Esophagus muscularis mucosa (tissue), 4 donors: ENCODE measurements at regions not wholly inside any gene's neighbourhood (a gene's known extent, or its start where the extent isn't known, plus 50 kb on each side); places are given as distances from the start of the nearest gene placed in this dataset.

Source experiments
- CTCF ChIP-seq, 3 experiments: fragments of 200-600 bp in 2 of 3; fragments of 450-650 bp in 1 of 3; sonication (generic) in 2 of 3; IDR thresholded peaks; one replicate each; pipeline ENCODE4 v1.5.1; 2017 to 2019; ENCODE audit warnings: antibody characterized with exemption in 3 of 3, mild to moderate bottlenecking in 2 of 3, moderate library complexity in 1 of 3
- EP300 ChIP-seq: sonication (generic); formaldehyde crosslinking; IDR thresholded peaks from one replicate; pipeline ENCODE4 v1.6.1; 2017; ENCODE audit warnings: antibody characterized with exemption
- POLR2A ChIP-seq: fragments of 450-650 bp; IDR thresholded peaks from one replicate; pipeline ENCODE4 v1.6.1; 2017; ENCODE audit warnings: antibody characterized with exemption, moderate library complexity, mild to moderate bottlenecking, low read depth
- POLR2AphosphoS5 ChIP-seq, 2 donors: sonication (generic); formaldehyde crosslinking; IDR thresholded peaks; one replicate each; pipeline ENCODE4 v1.6.1; 2017; ENCODE audit warnings: antibody characterized with exemption in 2 of 2

- TF ChIP-seq CTCF (IDR thresholded peaks at IDR 0.05) (no peak), POLR2A (no peak), EP300 (no peak), POLR2AphosphoS5 (IDR thresholded peaks at IDR 0.05) (no peak)
Observed at GRCh38 chr14:28661171-28661772, 105.3 kb upstream of the FOXG1 start.
